Smooth muscle cell (in vitro differentiated cells): ENCODE measurements at regions not wholly inside any gene's neighbourhood (a gene's known extent, or its start where the extent isn't known, plus 50 kb on each side); places are given as distances from the start of the nearest gene placed in this dataset.

ENCODE experiments used
- DNase-seq: peaks from one replicate; lab custom pipeline; 2025; ENCODE audit not compliant: unreplicated experiment; lab: John Stamatoyannopoulos, UW
- H2AFZ ChIP-seq: fragments of 200-600 bp; sonication (generic); 2 replicates; pipeline ENCODE4 v1.6.0; 2016; ENCODE audit warnings: antibody characterized with exemption, low read depth, mild to moderate bottlenecking
- H3F3A ChIP-seq: fragments of 200-600 bp; sonication (generic); 2 replicates; pipeline ENCODE4 v1.6.0; 2017; ENCODE audit warnings: antibody characterized with exemption, low read depth
- H3K27ac ChIP-seq: fragments of 200-600 bp; sonication (generic); 2 replicates; pipeline ENCODE4 v1.5.1; 2016; ENCODE audit warnings: low read depth, mild to moderate bottlenecking
- H3K27me3 ChIP-seq: fragments of 200-600 bp; sonication (generic); 2 replicates; pipeline ENCODE4 v1.6.1; 2016; ENCODE audit warnings: low read depth, mild to moderate bottlenecking
- H3K36me3 ChIP-seq: fragments of 200-600 bp; sonication (generic); 2 replicates; pipeline ENCODE4 v1.5.1; 2016; ENCODE audit warnings: low read depth
- H3K4me1 ChIP-seq: fragments of 200-600 bp; sonication (generic); 2 replicates; pipeline ENCODE4 v1.5.1; 2016; ENCODE audit warnings: low read depth
- H3K4me2 ChIP-seq: fragments of 200-600 bp; sonication (generic); 2 replicates; pipeline ENCODE4 v1.6.0; 2016; ENCODE audit warnings: mild to moderate bottlenecking
- H3K4me3 ChIP-seq: fragments of 200-600 bp; sonication (generic); 2 replicates; pipeline ENCODE4 v1.5.1; 2016; ENCODE audit warnings: mild to moderate bottlenecking
- H3K79me2 ChIP-seq: fragments of 200-600 bp; sonication (generic); 2 replicates; pipeline ENCODE4 v1.6.0; 2016; ENCODE audit warnings: low read depth, mild to moderate bottlenecking
- H3K9ac ChIP-seq: fragments of 200-600 bp; sonication (generic); 2 replicates; pipeline ENCODE4 v1.6.0; 2016; ENCODE audit warnings: low read depth
- H3K9me3 ChIP-seq: fragments of 200-600 bp; sonication (generic); replicated peaks from 2 replicates; pipeline ENCODE4 v1.5.1; 2016; ENCODE audit warnings: low read depth
- H4K20me1 ChIP-seq: fragments of 200-600 bp; sonication (generic); 2 replicates; pipeline ENCODE4 v1.6.0; 2016; ENCODE audit warnings: low read depth
- WGBS: methylation state at CpG from one replicate; pipeline ENCODE4 v1.1.7; 2016; ENCODE audit warnings: low lambda C conversion rate; 5-methylcytosine and 5-hydroxymethylcytosine counted together
- TF ChIP-seq, protein P1 (sequence below): fragments of 200-600 bp; sonication (generic); IDR thresholded peaks from 2 replicates; pipeline ENCODE4 v1.5.1; 2017; ENCODE audit warnings: borderline replicate concordance, mild to moderate bottlenecking, antibody characterized with exemption; ENCODE audit not compliant: insufficient read depth, poor library complexity, severe bottlenecking

- Histone ChIP-seq H2AFZ (peak overlapping the region; percentile 40), H3F3A (no peaks in the 10 kb centered on the region), H3K9me3 (no peaks in the 10 kb centered on the region), H3K4me1 (no peaks in the 10 kb centered on the region), H3K4me3 (no peak overlapping the region), H3K27ac (no peak overlapping the region), H3K79me2 (no peaks in the 10 kb centered on the region), H4K20me1 (no peaks in the 10 kb centered on the region), H3K36me3 (no peaks in the 10 kb centered on the region), H3K4me2 (no peak overlapping the region), H3K9ac (no peak overlapping the region), H3K27me3 (no peaks in the 10 kb centered on the region)
- 83% methylated on average over 17 of the region's 17 CpGs for WGBS
- DNase-seq, result no peak
- TF ChIP-seq, protein P1, sequence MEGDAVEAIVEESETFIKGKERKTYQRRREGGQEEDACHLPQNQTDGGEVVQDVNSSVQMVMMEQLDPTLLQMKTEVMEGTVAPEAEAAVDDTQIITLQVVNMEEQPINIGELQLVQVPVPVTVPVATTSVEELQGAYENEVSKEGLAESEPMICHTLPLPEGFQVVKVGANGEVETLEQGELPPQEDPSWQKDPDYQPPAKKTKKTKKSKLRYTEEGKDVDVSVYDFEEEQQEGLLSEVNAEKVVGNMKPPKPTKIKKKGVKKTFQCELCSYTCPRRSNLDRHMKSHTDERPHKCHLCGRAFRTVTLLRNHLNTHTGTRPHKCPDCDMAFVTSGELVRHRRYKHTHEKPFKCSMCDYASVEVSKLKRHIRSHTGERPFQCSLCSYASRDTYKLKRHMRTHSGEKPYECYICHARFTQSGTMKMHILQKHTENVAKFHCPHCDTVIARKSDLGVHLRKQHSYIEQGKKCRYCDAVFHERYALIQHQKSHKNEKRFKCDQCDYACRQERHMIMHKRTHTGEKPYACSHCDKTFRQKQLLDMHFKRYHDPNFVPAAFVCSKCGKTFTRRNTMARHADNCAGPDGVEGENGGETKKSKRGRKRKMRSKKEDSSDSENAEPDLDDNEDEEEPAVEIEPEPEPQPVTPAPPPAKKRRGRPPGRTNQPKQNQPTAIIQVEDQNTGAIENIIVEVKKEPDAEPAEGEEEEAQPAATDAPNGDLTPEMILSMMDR, result no peak
Observed at GRCh38 chr14:99093532-99094517, 178.2 kb downstream of the BCL11B start.

- 92% methylated on average over 12 of the region's 12 CpGs for WGBS
- Histone ChIP-seq H3K9ac (no peak overlapping the region), H3K4me2 (no peak overlapping the region), H3K4me1 (no peaks in the 10 kb centered on the region), H3K27ac (no peak overlapping the region), H4K20me1 (no peaks in the 10 kb centered on the region), H3F3A (no peaks in the 10 kb centered on the region), H3K9me3 (no peaks in the 10 kb centered on the region), H3K4me3 (no peak overlapping the region), H2AFZ (no peak overlapping the region), H3K36me3 (no peaks in the 10 kb centered on the region), H3K79me2 (no peaks in the 10 kb centered on the region), H3K27me3 (no peaks in the 10 kb centered on the region)
- no peak for DNase-seq
- TF ChIP-seq, protein P1, result no peak
Observed at GRCh38 chr14:99094901-99095300, 177.1 kb downstream of the BCL11B start.

DNA sequence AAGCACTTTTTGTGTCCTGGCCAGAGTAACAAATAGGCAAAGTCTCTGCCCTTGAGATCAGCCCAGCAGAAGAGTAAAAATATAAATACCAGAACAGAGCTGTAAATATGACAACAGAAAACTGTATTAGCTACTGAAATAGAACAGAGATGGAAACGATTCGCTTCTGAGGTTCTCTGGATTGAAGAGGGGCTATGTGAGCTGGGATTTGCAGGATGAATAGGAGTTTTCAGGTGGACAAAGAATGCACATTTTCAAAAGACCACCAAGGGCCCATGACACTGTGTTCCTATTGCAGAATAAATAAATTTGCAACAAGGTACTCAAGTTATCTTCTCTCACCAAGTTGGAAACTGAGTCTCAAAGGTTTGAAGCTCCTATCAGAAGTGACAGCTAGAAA is 176.6 kb downstream of the BCL11B start:
- Histone ChIP-seq H3K27ac (no peak overlapping the region), H3K9me3 (no peaks in the 10 kb centered on the region), H3K9ac (no peak overlapping the region), H4K20me1 (no peaks in the 10 kb centered on the region), H2AFZ (no peak overlapping the region), H3K79me2 (no peaks in the 10 kb centered on the region), H3K4me2 (no peak overlapping the region), H3K4me3 (no peak overlapping the region), H3K27me3 (no peaks in the 10 kb centered on the region), H3K4me1 (no peaks in the 10 kb centered on the region), H3F3A (no peaks in the 10 kb centered on the region), H3K36me3 (no peaks in the 10 kb centered on the region)
- WGBS, result 94% methylated on average over 2 of the region's 2 CpGs
- DNase-seq, result no peak
- TF ChIP-seq, protein P1, result no peak

DNA sequence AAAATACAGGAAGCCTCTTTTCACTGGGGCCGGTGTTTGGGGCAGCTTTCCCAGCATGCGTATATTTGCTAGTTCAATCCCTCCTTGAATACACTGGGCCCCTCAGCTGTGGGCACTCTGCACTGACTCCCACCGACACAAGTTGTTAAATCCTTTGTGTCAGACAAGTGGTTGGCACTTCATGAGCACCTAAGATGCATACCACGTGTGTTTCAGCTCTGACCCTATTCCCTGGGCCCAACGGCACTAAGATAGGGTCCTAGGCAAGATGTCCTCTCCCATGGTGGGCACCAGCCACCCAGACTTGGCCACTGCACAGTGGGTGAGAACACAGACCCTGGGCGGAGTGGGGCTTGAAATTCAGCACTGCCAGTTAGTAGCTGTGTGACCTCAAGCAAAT is 173.8 kb downstream of the BCL11B start:
- 92% methylated on average over 6 of the region's 6 CpGs for WGBS
- Histone ChIP-seq H3K79me2 (no peaks in the 10 kb centered on the region), H3K9ac (no peak overlapping the region), H3K4me3 (no peak overlapping the region), H3K27ac (no peak overlapping the region), H3K27me3 (no peaks in the 10 kb centered on the region), H2AFZ (no peak overlapping the region), H3K36me3 (no peaks in the 10 kb centered on the region), H4K20me1 (no peaks in the 10 kb centered on the region), H3K9me3 (no peaks in the 10 kb centered on the region), H3F3A (no peaks in the 10 kb centered on the region), H3K4me1 (peaks cover 11% of the 10 kb centered on the region), H3K4me2 (no peak overlapping the region)
- TF ChIP-seq, protein P1, result no peak
- DNase-seq, result no peak
